PC-9 (cell line): ENCODE measurements at regions not wholly inside any gene's neighbourhood (a gene's known extent, or its start where the extent isn't known, plus 50 kb on each side); places are given as distances from the start of the nearest gene placed in this dataset.

ENCODE experiments used
- BruUV-seq: library from RNA; stranded (reverse); fragments of 400-500 nt; replicated peaks from 2 replicates; lab custom pipeline; 2021; lab: Mats Ljungman, UMichigan
- CTCF ChIA-PET: fragments of 300-600 bp; sonication (Branson Sonifier 250); formaldehyde crosslinking; loops from one replicate; lab custom pipeline; 2022; ENCODE audit warnings: antibody characterized with exemption; lab: Charles Lee
- POLR2A ChIA-PET: fragments of 300-600 bp; sonication (Branson Sonifier 250); formaldehyde crosslinking; loops from one replicate; lab custom pipeline; 2022; ENCODE audit warnings: antibody characterized with exemption; ENCODE audit not compliant: unreplicated experiment; lab: Charles Lee
- DNase-seq, 2 experiments: peaks; one replicate each; pipeline versions ENCODE4 v3.0.0 to v3.0.0-alpha.2; 2015 to 2022; ENCODE audit warnings: mixed read lengths in 1 of 2
- H2AFZ ChIP-seq: fragments of 200-600 bp; sonication (generic); 2 replicates; pipeline ENCODE4 v1.8.1; 2017; ENCODE audit warnings: antibody characterized with exemption
- H3F3A ChIP-seq: fragments of 200-600 bp; sonication (generic); 2 replicates; pipeline ENCODE4 v1.8.1; 2017; ENCODE audit warnings: antibody characterized with exemption, mild to moderate bottlenecking, low read depth; ENCODE audit not compliant: insufficient read depth
- H3K27ac ChIP-seq: fragments of 200-600 bp; sonication (generic); 2 replicates; pipeline ENCODE4 v1.6.1; 2016; ENCODE audit warnings: mixed run types
- H3K27me3 ChIP-seq: fragments of 200-600 bp; sonication (generic); 2 replicates; pipeline ENCODE4 v1.6.1; 2016; ENCODE audit warnings: low read depth, mixed run types; ENCODE audit not compliant: insufficient read depth
- H3K36me3 ChIP-seq: fragments of 200-600 bp; sonication (generic); 2 replicates; pipeline ENCODE4 v1.6.1; 2016; ENCODE audit warnings: low read depth, mixed run types
- H3K4me1 ChIP-seq: fragments of 200-600 bp; sonication (generic); replicated peaks from 2 replicates; pipeline ENCODE4 v1.6.1; 2016; ENCODE audit warnings: mixed run types; ENCODE audit not compliant: insufficient read depth
- H3K4me2 ChIP-seq: fragments of 200-600 bp; sonication (generic); 2 replicates; pipeline ENCODE4 v1.6.1; 2017; ENCODE audit warnings: mixed run types
- H3K4me3 ChIP-seq: fragments of 200-600 bp; sonication (generic); 2 replicates; pipeline ENCODE4 v1.6.1; 2016; ENCODE audit warnings: mixed run types
- H3K79me2 ChIP-seq: fragments of 200-600 bp; sonication (generic); 2 replicates; pipeline ENCODE4 v1.6.1; 2017; ENCODE audit warnings: low read depth, mixed run types
- H3K9me2 ChIP-seq: fragments of 200-600 bp; sonication (generic); 2 replicates; pipeline ENCODE4 v1.8.1; 2017; ENCODE audit warnings: mild to moderate bottlenecking; ENCODE audit not compliant: insufficient read depth
- H3K9me3 ChIP-seq: fragments of 200-600 bp; sonication (generic); 2 replicates; pipeline ENCODE4 v1.8.1; 2016; ENCODE audit warnings: low read depth; ENCODE audit not compliant: insufficient read depth
- H4K20me1 ChIP-seq: fragments of 200-600 bp; sonication (generic); 2 replicates; pipeline ENCODE4 v1.8.1; 2017; ENCODE audit not compliant: insufficient read depth
- CTCF ChIP-seq: fragments of 200-600 bp; sonication (generic); conservative IDR thresholded peaks from 2 replicates; pipeline ENCODE4 v1.6.1; 2017; ENCODE audit warnings: mixed run types, antibody characterized with exemption, mild to moderate bottlenecking, moderate library complexity
- EZH2 ChIP-seq: fragments of 200-600 bp; sonication (generic); IDR thresholded peaks from 2 replicates; pipeline ENCODE4 v1.8.0; 2017; ENCODE audit warnings: antibody characterized with exemption, low read depth
- intact Hi-C: fragments of 100-400 bp; cut with micrococcal nuclease; formaldehyde crosslinking; loops from one replicate; pipeline ENCODE4 v1.10.0; 2022; ENCODE audit not compliant: unreplicated experiment

DNA sequence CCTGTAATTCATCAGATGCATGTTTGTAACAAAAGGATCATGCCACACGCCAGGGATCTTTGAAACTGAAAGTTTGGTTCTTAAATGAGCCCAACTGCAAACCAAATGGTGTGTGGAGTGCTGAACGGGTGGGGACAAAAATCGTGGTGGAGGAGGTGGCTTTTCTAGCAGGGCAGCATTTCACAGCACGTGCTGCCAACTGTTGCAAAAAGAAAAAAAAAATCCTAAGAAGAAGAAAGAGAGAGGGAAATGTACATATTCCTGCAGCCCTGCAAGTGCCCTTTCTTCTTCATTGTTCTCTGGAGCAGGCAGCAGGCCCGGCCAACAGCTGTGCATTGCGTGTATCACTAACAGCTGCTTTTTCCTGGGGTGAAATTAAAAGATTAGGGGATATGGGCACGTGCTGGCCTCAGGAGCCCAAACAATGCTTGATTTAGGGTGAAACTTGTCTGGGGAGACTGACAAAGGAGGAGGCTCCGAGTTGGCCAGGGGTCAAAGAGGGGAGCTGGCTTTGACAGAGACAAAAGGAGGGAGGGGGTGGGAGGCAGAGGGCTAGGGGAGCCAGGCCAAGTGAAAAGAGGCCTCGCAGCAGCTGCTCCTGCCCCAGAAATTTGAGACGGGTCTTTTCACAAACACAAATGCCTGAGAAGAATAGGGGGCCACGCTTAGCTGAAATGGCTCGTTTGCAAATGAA, 73.0 kb downstream of the GADD45G start:
- Histone ChIP-seq H3F3A (no peaks in the 10 kb centered on the region), H4K20me1 (no peaks in the 10 kb centered on the region), H3K4me1 (no peaks in the 10 kb centered on the region), H3K36me3 (no peaks in the 10 kb centered on the region), H3K79me2 (no peaks in the 10 kb centered on the region), H3K4me2 (no peak overlapping the region), H3K9me2 (no peaks in the 10 kb centered on the region), H3K9me3 (no peaks in the 10 kb centered on the region), H3K4me3 (no peak overlapping the region), H3K27me3 (peaks cover 78% of the 10 kb centered on the region), H2AFZ (no peak overlapping the region), H3K27ac (no peak overlapping the region)
- DNase-seq: no peak
- no peak for TF ChIP-seq EZH2
- TF ChIP-seq CTCF: no peak
- BruUV-seq: no TSS peak
- POLR2A ChIA-PET: no interaction called here
- CTCF ChIA-PET: no interaction called here
- intact Hi-C loops: no loop called here

- H3F3A ChIP-seq: no peaks in the 10 kb centered on the region
- H3K4me3 ChIP-seq: no peak overlapping the region
- intact Hi-C loops: no loop called here
- CTCF ChIA-PET: no interaction called here
- H3K9me3 ChIP-seq: no peaks in the 10 kb centered on the region
- no peak overlapping the region for H2AFZ ChIP-seq
- H3K9me2 ChIP-seq: no peaks in the 10 kb centered on the region
- H3K4me2 ChIP-seq: no peak overlapping the region
- no peak for DNase-seq
- no peaks in the 10 kb centered on the region for H3K79me2 ChIP-seq
- no peaks in the 10 kb centered on the region for H4K20me1 ChIP-seq
- H3K4me1 ChIP-seq: no peaks in the 10 kb centered on the region
- POLR2A ChIA-PET: no interaction called here
- H3K36me3 ChIP-seq: no peaks in the 10 kb centered on the region
- peaks cover 83% of the 10 kb centered on the region for H3K27me3 ChIP-seq
- no TSS peak for BruUV-seq
- no peak for TF ChIP-seq CTCF
- no peak for TF ChIP-seq EZH2
- H3K27ac ChIP-seq: no peak overlapping the region
These were observed 73.7 kb downstream of the GADD45G start for GRCh38 chr9:89678396-89679015.

DNA sequence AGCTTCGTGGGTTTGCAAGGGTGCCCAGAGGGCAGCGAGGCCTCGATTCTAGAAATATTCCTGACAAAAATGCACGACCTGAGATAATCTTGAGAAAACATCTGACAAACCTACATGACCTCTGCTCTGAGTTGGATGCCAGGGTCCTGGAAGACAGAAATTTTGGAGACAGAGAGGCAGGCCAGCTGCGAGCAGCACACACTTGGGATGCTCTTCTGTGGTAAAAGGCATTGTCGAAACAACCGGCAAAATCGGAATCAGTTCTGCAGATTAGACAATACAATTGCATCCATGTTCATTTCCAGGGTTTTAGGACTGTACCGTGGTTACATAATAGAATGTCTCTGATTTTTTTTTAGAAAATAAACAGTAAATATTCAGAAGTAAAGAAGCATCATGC, 74.2 kb downstream of the GADD45G start:
- intact Hi-C loops: no loop called here
- POLR2A ChIA-PET: no interaction called here
- Histone ChIP-seq H3K36me3 (no peaks in the 10 kb centered on the region), H3K27me3 (peaks cover 89% of the 10 kb centered on the region), H3K27ac (no peak overlapping the region), H3F3A (no peaks in the 10 kb centered on the region), H2AFZ (no peak overlapping the region), H3K9me3 (no peaks in the 10 kb centered on the region), H3K79me2 (no peaks in the 10 kb centered on the region), H3K4me3 (no peak overlapping the region), H3K4me2 (no peak overlapping the region), H3K9me2 (no peaks in the 10 kb centered on the region), H3K4me1 (no peaks in the 10 kb centered on the region), H4K20me1 (no peaks in the 10 kb centered on the region)
- CTCF ChIA-PET: no interaction called here
- DNase-seq: no peak
- no TSS peak for BruUV-seq
- TF ChIP-seq CTCF: no peak
- no peak for TF ChIP-seq EZH2
